B cell (primary cell): ENCODE measurements at regions not wholly inside any gene's neighbourhood (a gene's known extent, or its start where the extent isn't known, plus 50 kb on each side); places are given as distances from the start of the nearest gene placed in this dataset.

Source experiments
- ATAC-seq: fragments of 200-7000 bp; cut with Tn5 transposase; one replicate; pipeline ENCODE4 v1.10.0; 2021; ENCODE audit warnings: low read depth, mild to moderate bottlenecking, moderate number of reproducible peaks, moderate library complexity
- CTCF ChIA-PET: fragments of 350-600 bp; sonication (Branson Sonifier 250); formaldehyde crosslinking; loops from one replicate; lab custom pipeline; 2021; ENCODE audit warnings: antibody characterized with exemption, inconsistent platforms; lab: Charles Lee
- POLR2A ChIA-PET: fragments of 350-600 bp; sonication (Branson Sonifier 250); formaldehyde crosslinking; loops from one replicate; lab custom pipeline; 2021; ENCODE audit warnings: antibody characterized with exemption; lab: Charles Lee
- DNase-seq: peaks from one replicate; pipeline ENCODE4 v3.0.0; 2013
- H2AFZ ChIP-seq: 2 replicates; pipeline ENCODE4 v1.6.1; 2012; ENCODE audit warnings: mild to moderate bottlenecking, low read depth, low read length; ENCODE audit not compliant: insufficient read depth, poor library complexity, severe bottlenecking
- H3K27ac ChIP-seq, 2 donors: 1 replicate in 1 of 2; 2 replicates in 1 of 2; pipeline ENCODE4 v1.5.1; 2012 to 2013; ENCODE audit warnings: low read length in 2 of 2, mild to moderate bottlenecking in 2 of 2, moderate library complexity in 1 of 2
- H3K27me3 ChIP-seq, 4 experiments: fragments of 200-600 bp in 1 of 4; sonication (generic) in 1 of 4; replicated peaks in 1 of 4; 1 replicate in 2 of 4; 2 replicates in 2 of 4; pipeline versions ENCODE4 v1.6.1 to v1.7.0; 2013 to 2016; ENCODE audit warnings: low read length in 3 of 4, mild to moderate bottlenecking in 2 of 4, mixed read lengths in 1 of 4, moderate library complexity in 1 of 4; ENCODE audit not compliant: insufficient read depth in 4 of 4, control insufficient read depth in 3 of 4; ENCODE audit errors: control extremely low read depth in 1 of 4
- H3K36me3 ChIP-seq, 2 experiments: replicated peaks in 1 of 2; 1 replicate in 1 of 2; 2 replicates in 1 of 2; pipeline versions ENCODE4 v1.6.1 to v1.7.1; 2013; ENCODE audit warnings: low read length in 1 of 2; ENCODE audit not compliant: insufficient read depth in 2 of 2, control insufficient read depth in 1 of 2; ENCODE audit errors: control extremely low read depth in 1 of 2, extremely low read depth in 1 of 2
- H3K4me1 ChIP-seq, 2 donors: fragments of 200-600 bp in 1 of 2; sonication (generic) in 1 of 2; 1 replicate in 1 of 2; 2 replicates in 1 of 2; pipeline versions ENCODE4 v1.5.1 to v1.6.1; 2013 to 2017; ENCODE audit warnings: low read length in 2 of 2; ENCODE audit not compliant: control insufficient read depth in 2 of 2, insufficient read depth in 2 of 2
- H3K4me2 ChIP-seq: replicated peaks from 2 replicates; pipeline ENCODE3; 2012; ENCODE audit warnings: mild to moderate bottlenecking, low read depth, low read length; ENCODE audit not compliant: poor library complexity, severe bottlenecking
- H3K4me3 ChIP-seq, 5 experiments: fragments of 200-600 bp in 1 of 5; sonication (generic) in 1 of 5; 1 replicate in 3 of 5; 2 replicates in 2 of 5; pipeline versions ENCODE4 v1.5.1 to v1.7.0; 2011 to 2016; ENCODE audit warnings: low read length in 4 of 5, mild to moderate bottlenecking in 4 of 5, low read depth in 2 of 5, control low read depth in 1 of 5, moderate library complexity in 1 of 5; ENCODE audit not compliant: insufficient read depth in 1 of 5; ENCODE audit errors: control extremely low read depth in 1 of 5, extremely low read depth in 1 of 5
- H3K79me2 ChIP-seq: fragments of 200-600 bp; sonication (generic); one replicate; pipeline ENCODE4 v1.6.0; 2016; ENCODE audit warnings: low read length; ENCODE audit not compliant: control insufficient read depth, insufficient read depth
- H3K9ac ChIP-seq: fragments of 200-600 bp; sonication (generic); 2 replicates; pipeline ENCODE4 v1.6.1; 2017; ENCODE audit warnings: mild to moderate bottlenecking, low read length, moderate library complexity
- H3K9me3 ChIP-seq, 3 donors: one replicate each; pipeline versions ENCODE4 v1.6.1 to v1.7.1; 2013; ENCODE audit warnings: low read length in 2 of 3; ENCODE audit not compliant: control insufficient read depth in 2 of 3, insufficient read depth in 1 of 3; ENCODE audit errors: control extremely low read depth in 1 of 3
- H4K20me1 ChIP-seq: 2 replicates; pipeline ENCODE4 v1.6.0; 2012; ENCODE audit warnings: mild to moderate bottlenecking, low read length; ENCODE audit not compliant: insufficient read depth, control insufficient read depth, poor library complexity, severe bottlenecking
- H3K27ac Mint-ChIP-seq: one replicate; pipeline ENCODE4 v1.8.0; 2021; ENCODE audit warnings: mixed read lengths
- H3K27me3 Mint-ChIP-seq: one replicate; pipeline ENCODE4 v1.8.0; 2021; ENCODE audit warnings: mixed read lengths
- H3K4me1 Mint-ChIP-seq: one replicate; pipeline ENCODE4 v1.8.0; 2021; ENCODE audit warnings: mixed read lengths
- H3K4me3 Mint-ChIP-seq: one replicate; pipeline ENCODE4 v1.8.0; 2021; ENCODE audit warnings: mixed read lengths
- H3K9me3 Mint-ChIP-seq: one replicate; pipeline ENCODE4 v1.8.0; 2022; ENCODE audit warnings: mixed read lengths; ENCODE audit not compliant: insufficient read depth
- CTCF ChIP-seq: fragments of 200-600 bp; IDR thresholded peaks from one replicate; pipeline ENCODE4 v1.8.0; 2022; ENCODE audit warnings: antibody characterized with exemption, mild to moderate bottlenecking
- EZH2 ChIP-seq: IDR thresholded peaks from 2 replicates; pipeline ENCODE4 v1.6.1; 2012; ENCODE audit warnings: borderline replicate concordance, low read depth, mild to moderate bottlenecking, moderate library complexity, low read length; ENCODE audit not compliant: insufficient read depth, poor library complexity, severe bottlenecking
- WGBS: methylation state at CpG from one replicate; pipeline ENCODE4 v1.1.5; 2013; ENCODE audit warnings: missing lambda C conversion rate; ENCODE audit not compliant: insufficient coverage; 5-methylcytosine and 5-hydroxymethylcytosine counted together
- intact Hi-C: fragments of 100-400 bp; cut with micrococcal nuclease; formaldehyde crosslinking; loops from one replicate; pipeline ENCODE4 v1.10.0; 2022

- CTCF ChIA-PET: no interaction called here
- no peak for DNase-seq
- no peak for ATAC-seq
- no peaks in the 10 kb centered on the region for H3K36me3 ChIP-seq
- no peak overlapping the region for H3K9ac ChIP-seq
- TF ChIP-seq CTCF (no peak), EZH2 (no peak)
- H3K4me2 ChIP-seq: no peak overlapping the region
- H3K9me3 ChIP-seq: peaks cover 0 to 28% (median 0%) of the 10 kb centered on the region in 3 donors
- intact Hi-C loops: no loop called here
- Mint-ChIP-seq H3K4me1 (no peaks in the 10 kb centered on the region), H3K9me3 (no peaks in the 10 kb centered on the region), H3K27me3 (peaks cover 3% of the 10 kb centered on the region), H3K4me3 (no peak overlapping the region), H3K27ac (no peak overlapping the region)
- WGBS: 82% methylated on average over 6 of the region's 8 CpGs
- no peak overlapping the region for H3K4me3 ChIP-seq
- H3K27ac ChIP-seq: no peak overlapping the region
- H4K20me1 ChIP-seq: no peaks in the 10 kb centered on the region
- H2AFZ ChIP-seq: no peak overlapping the region
- H3K27me3 ChIP-seq: no peaks in the 10 kb centered on the region
- H3K4me1 ChIP-seq: no peaks in the 10 kb centered on the region
- POLR2A ChIA-PET: no interaction called here
- no peaks in the 10 kb centered on the region for H3K79me2 ChIP-seq
Measured at GRCh38 chr11:70802185-70802584, 403.9 kb downstream of the CTTN start.

GRCh38 chr11:70804139-70804837 is 406.0 kb downstream of the CTTN start:
- Mint-ChIP-seq H3K27ac (no peak overlapping the region), H3K4me3 (no peak overlapping the region), H3K9me3 (no peaks in the 10 kb centered on the region), H3K4me1 (no peaks in the 10 kb centered on the region), H3K27me3 (peaks cover 3% of the 10 kb centered on the region)
- WGBS: 27% methylated on average over 22 of the region's 24 CpGs
- Histone ChIP-seq H3K36me3 (no peaks in the 10 kb centered on the region), H3K9ac (no peak overlapping the region), H3K27me3 (no peaks in the 10 kb centered on the region), H3K79me2 (no peaks in the 10 kb centered on the region), H4K20me1 (no peaks in the 10 kb centered on the region), H3K4me3 (no peak overlapping the region), H3K9me3 (peaks cover 0 to 24% (median 0%) of the 10 kb centered on the region in 3 donors), H3K27ac (no peak overlapping the region), H3K4me2 (no peak overlapping the region), H3K4me1 (no peaks in the 10 kb centered on the region), H2AFZ (no peak overlapping the region)
- ATAC-seq (no peak), DNase-seq (no peak)
- intact Hi-C loops: no loop called here
- no peak for TF ChIP-seq CTCF
- no peak for TF ChIP-seq EZH2
- ChIA-PET CTCF (interaction anchor here (1.9 kb wide), 1 partner anchor 11 kb away, joined by 7 read pairs; no protein-coding TSS in a partner anchor), POLR2A (no interaction called here)
